ENCODE measurements at regions not wholly inside any gene's neighbourhood (a gene's known extent, or its start where the extent isn't known, plus 50 kb on each side); places are given as distances from the start of the nearest gene placed in this dataset.
A peak's percentile ranks its signal among the peaks of the same experiment; 100 is the strongest.

DNA sequence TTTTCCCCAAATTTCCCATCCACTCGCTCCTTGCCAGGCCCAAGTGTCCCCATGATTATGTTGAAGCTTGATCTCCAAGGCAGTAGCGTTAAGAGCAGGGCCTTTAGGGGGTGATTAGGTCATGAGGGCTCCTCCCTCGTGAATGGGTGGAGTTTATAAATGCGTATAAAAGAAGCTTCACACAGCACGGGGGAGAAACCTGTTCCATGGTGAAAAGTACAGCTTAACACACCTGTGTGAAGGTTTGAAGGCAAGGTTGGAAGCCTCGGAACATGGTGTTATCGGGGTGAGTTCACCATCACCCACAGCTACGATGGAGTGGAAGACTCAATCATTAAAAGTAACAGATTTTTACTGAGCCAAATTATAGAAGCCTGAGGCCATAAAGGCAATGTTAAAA is 137.4 kb upstream of the ALKAL2 start:
- Histone ChIP-seq H3K14ac (ENCODE audit: low read length) (no peak overlapping the region), H3K36me3 (ENCODE audit: control insufficient read depth in 1 of 2, insufficient read depth in 2 of 2, low read length in 2 of 2) (no peaks in the 10 kb centered on the region), H2BK5ac (ENCODE audit: low read depth, low read length, poor library complexity) (no peak overlapping the region), H3K4me3 (ENCODE audit: low read depth, low read length) (no peak overlapping the region), H3K23ac (ENCODE audit: low read length) (no peak overlapping the region), H2AK5ac (ENCODE audit: low read length) (no peak overlapping the region), H2BK12ac (ENCODE audit: low read length) (no peak overlapping the region), H4K8ac (ENCODE audit: low read depth, low read length) (no peak overlapping the region), H3K79me2 (ENCODE audit: control insufficient read depth, insufficient read depth, low read length, poor library complexity) (no peaks in the 10 kb centered on the region), H3K4me1 (ENCODE audit: control insufficient read depth in 1 of 2, insufficient read depth in 2 of 2, low read length in 2 of 2) (no peaks in the 10 kb centered on the region), H3K79me1 (ENCODE audit: low read length) (no peaks in the 10 kb centered on the region), H4K91ac (ENCODE audit: low read depth, low read length) (no peak overlapping the region), H3K18ac (ENCODE audit: low read length) (no peak overlapping the region), H3K27me3 (ENCODE audit: insufficient read depth, low read length) (no peaks in the 10 kb centered on the region), H2AFZ (ENCODE audit: insufficient read depth, low read length, poor library complexity) (no peak overlapping the region), H3K9ac (ENCODE audit: low read length) (no peak overlapping the region), H3K9me3 (ENCODE audit: insufficient read depth, low read depth, low read length) (peaks cover 4% of the 10 kb centered on the region), H4K12ac (ENCODE audit: low read depth, low read length) (no peak overlapping the region), H2BK120ac (ENCODE audit: insufficient read depth, low read length, poor library complexity) (no peak overlapping the region), H3K4ac (ENCODE audit: low read depth, low read length) (no peak overlapping the region), H3K4me2 (ENCODE audit: low read length) (no peak overlapping the region), H3K27ac (ENCODE audit: low read depth, low read length) (no peak overlapping the region)
- DNase-seq: no peak
- no CpG with 5 or more reads among the region's 8 CpGs for WGBS (ENCODE audit: extremely low coverage, insufficient coverage, insufficient read length)

DNA sequence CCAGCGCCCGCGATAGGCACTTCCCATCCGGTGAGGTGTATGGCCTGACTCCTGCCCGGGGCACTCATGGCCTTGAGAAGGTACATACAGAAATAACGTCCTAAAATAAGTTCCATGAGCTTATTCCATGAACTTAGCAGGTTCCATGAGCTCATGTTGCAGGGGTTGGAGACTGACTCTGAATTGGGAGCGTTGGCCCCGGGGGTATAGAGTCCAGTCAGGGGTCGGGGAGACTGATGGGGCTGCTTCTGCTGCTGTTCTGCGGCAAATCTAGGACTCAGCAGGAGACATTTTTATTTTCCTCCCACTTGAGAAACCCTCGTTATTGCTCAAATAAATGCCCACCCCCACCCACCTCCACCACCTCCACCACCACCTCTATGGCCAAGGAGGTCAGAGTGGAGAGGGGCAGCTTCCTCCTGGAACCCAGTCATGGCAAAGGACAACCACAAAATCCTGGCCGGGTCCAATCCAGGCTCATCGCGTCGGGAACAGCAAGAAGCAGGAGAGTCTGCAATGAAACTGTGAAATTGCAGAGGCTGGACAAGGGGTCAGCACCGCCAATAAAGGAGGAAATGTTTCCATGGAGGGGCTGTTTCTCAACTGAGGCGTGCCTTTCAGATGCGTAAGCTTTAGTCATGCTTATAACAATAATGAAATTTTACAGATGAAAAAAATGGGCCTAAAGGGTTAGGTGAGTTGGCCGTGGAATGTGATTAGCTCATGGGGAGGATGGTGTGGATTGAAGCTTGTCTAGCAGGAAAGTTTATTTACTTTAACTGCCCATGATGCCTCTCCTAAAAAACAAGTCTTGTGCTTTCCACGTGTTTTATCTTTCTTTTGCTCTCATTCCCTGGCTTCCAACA is 136.6 kb upstream of the ALKAL2 start:
- Histone ChIP-seq H3K36me3 (ENCODE audit: control insufficient read depth in 1 of 2, insufficient read depth in 2 of 2, low read length in 2 of 2) (no peaks in the 10 kb centered on the region), H2BK120ac (ENCODE audit: insufficient read depth, low read length, poor library complexity) (no peak overlapping the region), H3K14ac (ENCODE audit: low read length) (no peak overlapping the region), H3K27me3 (ENCODE audit: insufficient read depth, low read length) (no peaks in the 10 kb centered on the region), H3K4me3 (ENCODE audit: low read depth, low read length) (no peak overlapping the region), H3K18ac (ENCODE audit: low read length) (no peak overlapping the region), H3K23ac (ENCODE audit: low read length) (no peak overlapping the region), H3K4ac (ENCODE audit: low read depth, low read length) (no peak overlapping the region), H4K12ac (ENCODE audit: low read depth, low read length) (no peak overlapping the region), H2AK5ac (ENCODE audit: low read length) (no peak overlapping the region), H4K91ac (ENCODE audit: low read depth, low read length) (no peak overlapping the region), H3K4me1 (ENCODE audit: control insufficient read depth in 1 of 2, insufficient read depth in 2 of 2, low read length in 2 of 2) (no peaks in the 10 kb centered on the region), H3K9me3 (ENCODE audit: insufficient read depth, low read depth, low read length) (peaks cover 2% of the 10 kb centered on the region), H2BK5ac (ENCODE audit: low read depth, low read length, poor library complexity) (no peak overlapping the region), H2BK12ac (ENCODE audit: low read length) (no peak overlapping the region), H3K79me2 (ENCODE audit: control insufficient read depth, insufficient read depth, low read length, poor library complexity) (no peaks in the 10 kb centered on the region), H3K27ac (ENCODE audit: low read depth, low read length) (no peak overlapping the region), H3K79me1 (ENCODE audit: low read length) (no peaks in the 10 kb centered on the region), H4K8ac (ENCODE audit: low read depth, low read length) (no peak overlapping the region), H2AFZ (ENCODE audit: insufficient read depth, low read length, poor library complexity) (no peak overlapping the region), H3K9ac (ENCODE audit: low read length) (no peak overlapping the region), H3K4me2 (ENCODE audit: low read length) (no peak overlapping the region)
- no CpG with 5 or more reads among the region's 20 CpGs for WGBS (ENCODE audit: extremely low coverage, insufficient coverage, insufficient read length)
- DNase-seq: peak; percentile 80 to 93

DNA sequence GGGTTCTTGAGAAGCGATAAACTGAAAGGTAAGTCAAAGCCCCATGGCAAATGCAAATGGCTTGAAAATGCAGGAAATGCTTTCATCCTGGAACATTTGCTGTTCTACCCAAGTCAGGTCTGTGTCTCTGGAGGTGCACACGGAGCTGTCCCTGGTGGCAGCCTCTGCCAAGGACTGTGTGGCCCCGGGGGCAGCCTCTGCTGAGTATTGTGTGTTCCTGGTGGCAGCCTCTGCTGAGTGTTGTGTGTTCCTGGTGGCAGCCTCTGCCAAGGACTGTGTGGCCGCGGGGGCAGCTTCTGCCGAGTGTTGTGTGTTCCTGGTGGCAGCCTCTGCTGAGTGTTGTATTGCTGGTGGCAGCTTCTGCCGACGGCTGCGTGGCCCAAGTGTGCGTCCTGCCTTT is 135.6 kb upstream of the ALKAL2 start:
- Histone ChIP-seq H2BK12ac (ENCODE audit: low read length) (no peak overlapping the region), H3K18ac (ENCODE audit: low read length) (no peak overlapping the region), H4K12ac (ENCODE audit: low read depth, low read length) (no peak overlapping the region), H3K79me1 (ENCODE audit: low read length) (no peaks in the 10 kb centered on the region), H3K23ac (ENCODE audit: low read length) (no peak overlapping the region), H4K91ac (ENCODE audit: low read depth, low read length) (no peak overlapping the region), H3K4ac (ENCODE audit: low read depth, low read length) (no peak overlapping the region), H2BK5ac (ENCODE audit: low read depth, low read length, poor library complexity) (no peak overlapping the region), H3K36me3 (ENCODE audit: control insufficient read depth in 1 of 2, insufficient read depth in 2 of 2, low read length in 2 of 2) (no peaks in the 10 kb centered on the region), H3K4me1 (ENCODE audit: control insufficient read depth in 1 of 2, insufficient read depth in 2 of 2, low read length in 2 of 2) (no peaks in the 10 kb centered on the region), H2AFZ (ENCODE audit: insufficient read depth, low read length, poor library complexity) (no peak overlapping the region), H3K4me3 (ENCODE audit: low read depth, low read length) (peak overlapping the region; percentile 20), H3K4me2 (ENCODE audit: low read length) (no peak overlapping the region), H4K8ac (ENCODE audit: low read depth, low read length) (no peak overlapping the region), H3K79me2 (ENCODE audit: control insufficient read depth, insufficient read depth, low read length, poor library complexity) (no peaks in the 10 kb centered on the region), H3K9me3 (ENCODE audit: insufficient read depth, low read depth, low read length) (peaks cover 2% of the 10 kb centered on the region), H3K14ac (ENCODE audit: low read length) (no peak overlapping the region), H3K27ac (ENCODE audit: low read depth, low read length) (no peak overlapping the region), H2AK5ac (ENCODE audit: low read length) (no peak overlapping the region), H3K9ac (ENCODE audit: low read length) (no peak overlapping the region), H2BK120ac (ENCODE audit: insufficient read depth, low read length, poor library complexity) (no peak overlapping the region), H3K27me3 (ENCODE audit: insufficient read depth, low read length) (no peaks in the 10 kb centered on the region)
- peak in 1 of 2 donors; percentile 8 for DNase-seq
- no CpG with 5 or more reads among the region's 10 CpGs for WGBS (ENCODE audit: extremely low coverage, insufficient coverage, insufficient read length)

DNA sequence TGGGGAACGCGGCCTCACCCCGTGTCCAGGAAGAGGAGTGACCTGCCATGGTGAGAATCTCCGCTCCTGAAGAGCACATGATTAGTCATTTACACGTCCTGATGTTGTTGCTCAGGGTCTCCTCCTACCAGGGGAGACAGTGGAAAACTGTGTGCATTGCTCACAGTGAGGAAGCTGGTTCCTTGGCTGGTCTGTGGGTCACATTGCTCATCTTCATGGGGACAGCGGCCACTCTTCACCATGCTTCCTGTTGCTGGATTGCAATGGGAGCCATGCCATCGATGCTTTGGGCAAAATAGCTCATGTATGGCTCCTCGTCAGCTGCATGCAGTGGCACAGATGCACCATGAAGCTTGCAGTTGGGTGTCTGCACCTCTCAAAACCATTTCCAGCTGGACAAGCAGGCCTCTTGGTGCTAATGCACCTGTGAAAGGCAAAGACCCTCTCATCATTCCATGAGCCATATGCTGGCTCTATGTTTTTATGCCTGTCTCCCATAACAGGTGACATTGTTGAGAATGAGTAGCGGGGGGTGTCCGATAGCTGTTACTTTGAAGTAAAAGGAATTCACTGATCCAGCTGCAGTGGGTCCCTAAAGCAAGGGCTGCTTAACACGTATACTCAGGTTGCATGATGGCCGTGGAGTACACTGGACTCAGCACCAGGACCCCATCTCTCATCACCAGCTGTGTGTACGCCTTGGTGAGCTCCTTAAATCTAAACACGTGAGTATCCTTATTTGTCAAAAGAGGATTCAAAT is 135.0 kb upstream of the ALKAL2 start:
- Histone ChIP-seq H3K9me3 (ENCODE audit: insufficient read depth, low read depth, low read length) (peaks cover 2% of the 10 kb centered on the region), H3K4me1 (ENCODE audit: control insufficient read depth in 1 of 2, insufficient read depth in 2 of 2, low read length in 2 of 2) (no peaks in the 10 kb centered on the region), H3K27ac (ENCODE audit: low read depth, low read length) (no peak overlapping the region), H3K4me2 (ENCODE audit: low read length) (no peak overlapping the region), H4K91ac (ENCODE audit: low read depth, low read length) (no peak overlapping the region), H3K4me3 (ENCODE audit: low read depth, low read length) (no peak overlapping the region), H4K8ac (ENCODE audit: low read depth, low read length) (no peak overlapping the region), H4K12ac (ENCODE audit: low read depth, low read length) (no peak overlapping the region), H3K23ac (ENCODE audit: low read length) (no peak overlapping the region), H3K79me2 (ENCODE audit: control insufficient read depth, insufficient read depth, low read length, poor library complexity) (no peaks in the 10 kb centered on the region), H2BK12ac (ENCODE audit: low read length) (no peak overlapping the region), H3K4ac (ENCODE audit: low read depth, low read length) (no peak overlapping the region), H3K18ac (ENCODE audit: low read length) (no peak overlapping the region), H3K9ac (ENCODE audit: low read length) (no peak overlapping the region), H2AFZ (ENCODE audit: insufficient read depth, low read length, poor library complexity) (no peak overlapping the region), H3K27me3 (ENCODE audit: insufficient read depth, low read length) (no peaks in the 10 kb centered on the region), H2BK5ac (ENCODE audit: low read depth, low read length, poor library complexity) (no peak overlapping the region), H2BK120ac (ENCODE audit: insufficient read depth, low read length, poor library complexity) (no peak overlapping the region), H3K14ac (ENCODE audit: low read length) (no peak overlapping the region), H3K79me1 (ENCODE audit: low read length) (no peaks in the 10 kb centered on the region), H3K36me3 (ENCODE audit: control insufficient read depth in 1 of 2, insufficient read depth in 2 of 2, low read length in 2 of 2) (no peaks in the 10 kb centered on the region), H2AK5ac (ENCODE audit: low read length) (no peak overlapping the region)
- DNase-seq: no peak
- no CpG with 5 or more reads among the region's 14 CpGs for WGBS (ENCODE audit: extremely low coverage, insufficient coverage, insufficient read length)
